Smooth muscle cell (in vitro differentiated cells): ENCODE measurements at regions not wholly inside any gene's neighbourhood (a gene's known extent, or its start where the extent isn't known, plus 50 kb on each side); places are given as distances from the start of the nearest gene placed in this dataset.
"Not testable (repeated sequence)": the region's sequence is repeated elsewhere in the genome, so short reads cannot be mapped to it uniquely, and the experiment has no call there.

Source experiments
- DNase-seq: peaks from one replicate; lab custom pipeline; 2025; ENCODE audit not compliant: unreplicated experiment; lab: John Stamatoyannopoulos, UW
- H2AFZ ChIP-seq: fragments of 200-600 bp; sonication (generic); 2 replicates; pipeline ENCODE4 v1.6.0; 2016; ENCODE audit warnings: antibody characterized with exemption, low read depth, mild to moderate bottlenecking
- H3F3A ChIP-seq: fragments of 200-600 bp; sonication (generic); 2 replicates; pipeline ENCODE4 v1.6.0; 2017; ENCODE audit warnings: antibody characterized with exemption, low read depth
- H3K27ac ChIP-seq: fragments of 200-600 bp; sonication (generic); 2 replicates; pipeline ENCODE4 v1.5.1; 2016; ENCODE audit warnings: low read depth, mild to moderate bottlenecking
- H3K27me3 ChIP-seq: fragments of 200-600 bp; sonication (generic); 2 replicates; pipeline ENCODE4 v1.6.1; 2016; ENCODE audit warnings: low read depth, mild to moderate bottlenecking
- H3K36me3 ChIP-seq: fragments of 200-600 bp; sonication (generic); 2 replicates; pipeline ENCODE4 v1.5.1; 2016; ENCODE audit warnings: low read depth
- H3K4me1 ChIP-seq: fragments of 200-600 bp; sonication (generic); 2 replicates; pipeline ENCODE4 v1.5.1; 2016; ENCODE audit warnings: low read depth
- H3K4me2 ChIP-seq: fragments of 200-600 bp; sonication (generic); 2 replicates; pipeline ENCODE4 v1.6.0; 2016; ENCODE audit warnings: mild to moderate bottlenecking
- H3K4me3 ChIP-seq: fragments of 200-600 bp; sonication (generic); 2 replicates; pipeline ENCODE4 v1.5.1; 2016; ENCODE audit warnings: mild to moderate bottlenecking
- H3K79me2 ChIP-seq: fragments of 200-600 bp; sonication (generic); 2 replicates; pipeline ENCODE4 v1.6.0; 2016; ENCODE audit warnings: low read depth, mild to moderate bottlenecking
- H3K9ac ChIP-seq: fragments of 200-600 bp; sonication (generic); 2 replicates; pipeline ENCODE4 v1.6.0; 2016; ENCODE audit warnings: low read depth
- H3K9me3 ChIP-seq: fragments of 200-600 bp; sonication (generic); replicated peaks from 2 replicates; pipeline ENCODE4 v1.5.1; 2016; ENCODE audit warnings: low read depth
- H4K20me1 ChIP-seq: fragments of 200-600 bp; sonication (generic); 2 replicates; pipeline ENCODE4 v1.6.0; 2016; ENCODE audit warnings: low read depth
- CTCF ChIP-seq: fragments of 200-600 bp; sonication (generic); IDR thresholded peaks from 2 replicates; pipeline ENCODE4 v1.5.1; 2017; ENCODE audit warnings: borderline replicate concordance, mild to moderate bottlenecking, antibody characterized with exemption; ENCODE audit not compliant: insufficient read depth, poor library complexity, severe bottlenecking
- WGBS: methylation state at CpG from one replicate; pipeline ENCODE4 v1.1.7; 2016; ENCODE audit warnings: low lambda C conversion rate; 5-methylcytosine and 5-hydroxymethylcytosine counted together

GRCh38 chrX:96591421-96591820 lies 93.2 kb upstream of the DIAPH2 start:
- H3K4me2 ChIP-seq: no peak overlapping the region
- no peaks in the 10 kb centered on the region for H3K9me3 ChIP-seq
- no peaks in the 10 kb centered on the region for H3K79me2 ChIP-seq
- H3K4me3 ChIP-seq: no peak overlapping the region
- no peak overlapping the region for H2AFZ ChIP-seq
- no peaks in the 10 kb centered on the region for H3F3A ChIP-seq
- TF ChIP-seq CTCF: no peak
- no peak for DNase-seq
- no peaks in the 10 kb centered on the region for H3K36me3 ChIP-seq
- no peaks in the 10 kb centered on the region for H4K20me1 ChIP-seq
- H3K27me3 ChIP-seq: no peaks in the 10 kb centered on the region
- H3K4me1 ChIP-seq: no peaks in the 10 kb centered on the region
- no peak overlapping the region for H3K9ac ChIP-seq
- H3K27ac ChIP-seq: no peak overlapping the region
- WGBS: 83% methylated on average over 4 of the region's 4 CpGs

DNA sequence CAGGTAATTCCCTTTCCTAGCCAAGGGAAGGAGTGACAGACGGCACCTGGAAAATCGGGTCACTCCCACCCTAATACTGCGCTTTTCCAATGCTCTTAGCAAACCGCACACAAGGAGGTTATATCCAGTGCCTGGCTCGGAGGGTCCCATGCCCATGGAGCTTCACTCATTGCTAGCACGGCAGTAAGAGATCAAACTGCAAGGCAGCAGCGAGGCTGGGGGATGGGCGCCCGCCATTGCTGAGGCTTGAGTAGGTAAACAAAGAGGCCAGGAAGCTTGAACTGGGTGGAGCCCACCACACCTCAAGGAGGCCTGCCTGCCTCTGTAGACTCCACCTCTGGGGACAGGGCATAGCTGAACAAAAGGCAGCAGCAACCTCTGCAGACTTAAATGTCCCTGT lies 86.8 kb upstream of the DIAPH2 start:
- H3K4me3 ChIP-seq, H3K27me3 ChIP-seq, H3K36me3 ChIP-seq, H3K9me3 ChIP-seq, H3K4me1 ChIP-seq, H3K27ac ChIP-seq, H2AFZ ChIP-seq, H3K79me2 ChIP-seq, H3K4me2 ChIP-seq, H3K9ac ChIP-seq, DNase-seq, H4K20me1 ChIP-seq, H3F3A ChIP-seq: not testable (repeated sequence)
- 92% methylated on average over 9 of the region's 9 CpGs for WGBS

DNA sequence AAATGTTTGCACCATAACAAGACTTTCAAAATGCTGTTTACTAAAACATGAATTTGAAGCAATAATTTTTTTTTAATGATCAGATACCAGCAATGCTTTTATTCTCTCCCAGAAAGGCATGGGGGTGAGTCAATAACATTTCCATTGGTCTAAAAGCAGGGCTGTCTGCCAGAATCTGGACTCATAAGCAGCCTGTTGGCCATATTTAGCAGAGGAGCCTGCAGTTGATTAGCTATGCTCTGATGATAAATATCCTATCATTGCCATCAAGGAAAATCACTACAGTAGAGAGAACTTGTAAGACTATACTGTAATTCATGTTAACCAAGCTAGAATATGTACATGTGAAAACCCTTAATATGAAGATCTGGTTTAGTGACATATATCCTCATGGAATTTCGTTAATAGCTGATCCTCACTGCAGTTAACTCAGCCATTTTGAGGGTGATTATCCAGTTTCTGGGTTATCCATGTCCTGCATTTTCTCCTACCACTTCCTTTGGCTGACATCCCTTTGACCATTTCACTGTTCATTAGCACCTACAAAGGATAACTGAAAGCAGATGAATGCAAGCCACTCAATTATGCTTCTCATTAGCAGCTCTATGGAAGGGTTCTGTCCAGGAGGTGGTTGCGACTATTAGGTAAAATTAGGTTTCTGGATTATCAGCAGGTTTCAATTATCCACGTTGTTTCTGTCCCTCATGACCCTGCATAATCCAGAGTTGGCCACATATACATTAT lies 72.9 kb upstream of the DIAPH2 start:
- no peak for TF ChIP-seq CTCF
- WGBS: 44% methylated on average over 3 of the region's 3 CpGs

GRCh38 chrX:96615448-96615847 lies 69.2 kb upstream of the DIAPH2 start:
- H3K9me3 ChIP-seq: no peaks in the 10 kb centered on the region

More for the DNA sequence above, 72.9 kb upstream of the DIAPH2 start:
- no peak for DNase-seq
- Histone ChIP-seq H3K79me2 (no peaks in the 10 kb centered on the region), H3K4me2 (no peak overlapping the region), H3K27ac (no peak overlapping the region), H3K4me3 (no peak overlapping the region), H3K9ac (no peak overlapping the region), H3K36me3 (no peaks in the 10 kb centered on the region), H3F3A (no peaks in the 10 kb centered on the region), H3K4me1 (no peaks in the 10 kb centered on the region), H3K27me3 (no peaks in the 10 kb centered on the region), H2AFZ (no peak overlapping the region), H3K9me3 (no peaks in the 10 kb centered on the region), H4K20me1 (no peaks in the 10 kb centered on the region)

More at GRCh38 chrX:96615448-96615847, 69.2 kb upstream of the DIAPH2 start:
- Histone ChIP-seq H3K4me3 (no peak overlapping the region), H3K27me3 (no peaks in the 10 kb centered on the region), H3K4me1 (no peaks in the 10 kb centered on the region), H3K9ac (no peak overlapping the region), H4K20me1 (no peaks in the 10 kb centered on the region), H3K79me2 (no peaks in the 10 kb centered on the region), H3K4me2 (no peak overlapping the region), H2AFZ (no peak overlapping the region), H3K27ac (no peak overlapping the region), H3K36me3 (no peaks in the 10 kb centered on the region), H3F3A (no peaks in the 10 kb centered on the region)
- 74% methylated on average over 4 of the region's 4 CpGs for WGBS
- no peak for DNase-seq
- TF ChIP-seq CTCF: no peak
